NCI-H2029 treated with DMSO at 0.1 percent for 48 hours (cell line): ENCODE measurements at regions not wholly inside any gene's neighbourhood (a gene's known extent, or its start where the extent isn't known, plus 50 kb on each side); places are given as distances from the start of the nearest gene placed in this dataset.

Experiments
- DNase-seq: peaks from one replicate; lab custom pipeline; 2025; lab: John Stamatoyannopoulos, UW

GRCh38 chr2:225742487-225742886, 343.0 kb downstream of the NYAP2 start:
- no peak for DNase-seq

- no peak for DNase-seq
These were observed 340.6 kb downstream of the NYAP2 start for GRCh38 chr2:225740086-225740485.

- no peak for DNase-seq
These were observed 339.8 kb downstream of the NYAP2 start for GRCh38 chr2:225739328-225739727.

GRCh38 chr2:225738735-225739134, 339.2 kb downstream of the NYAP2 start:
- no peak for DNase-seq

GRCh38 chr2:225737556-225737955, 338.0 kb downstream of the NYAP2 start:
- no peak for DNase-seq

GRCh38 chr2:225735844-225736243, 336.3 kb downstream of the NYAP2 start:
- no peak for DNase-seq

GRCh38 chr2:225725726-225726125, 326.2 kb downstream of the NYAP2 start:
- peak; percentile 1 for DNase-seq
